HFFc6 (cell line): ENCODE measurements at regions not wholly inside any gene's neighbourhood (a gene's known extent, or its start where the extent isn't known, plus 50 kb on each side); places are given as distances from the start of the nearest gene placed in this dataset.
A peak's percentile ranks its signal among the peaks of the same experiment; 100 is the strongest.
"Not testable (repeated sequence)": the region's sequence is repeated elsewhere in the genome, so short reads cannot be mapped to it uniquely, and the experiment has no call there.

ENCODE experiments used
- DNase-seq: peaks from one replicate; pipeline ENCODE4 v3.0.0-alpha.2; 2018
- H3K27ac Mint-ChIP-seq: 2 replicates; pipeline ENCODE4 v1.8.0; 2020; ENCODE audit warnings: mild to moderate bottlenecking, mixed read lengths
- H3K27me3 Mint-ChIP-seq: 2 replicates; pipeline ENCODE4 v1.8.0; 2021; ENCODE audit warnings: mild to moderate bottlenecking, moderate library complexity, mixed read lengths; ENCODE audit not compliant: insufficient read depth
- H3K36me3 Mint-ChIP-seq: 2 replicates; pipeline ENCODE4 v1.8.0; 2021; ENCODE audit warnings: low read depth, mixed read lengths
- H3K4me1 Mint-ChIP-seq: 2 replicates; pipeline ENCODE4 v1.8.0; 2020; ENCODE audit warnings: low read depth, mixed read lengths
- H3K4me3 Mint-ChIP-seq: 2 replicates; pipeline ENCODE4 v1.8.0; 2020; ENCODE audit warnings: mild to moderate bottlenecking, moderate library complexity, mixed read lengths
- H3K9me3 Mint-ChIP-seq: 2 replicates; pipeline ENCODE4 v1.8.0; 2020; ENCODE audit warnings: mild to moderate bottlenecking, mixed read lengths
- CTCF ChIP-seq: fragments of 200-600 bp; sonication (generic); IDR thresholded peaks from 2 replicates; pipeline ENCODE4 v1.5.0; 2021; ENCODE audit warnings: antibody characterized with exemption, mild to moderate bottlenecking

- H3K4me3 Mint-ChIP-seq: no peak overlapping the region
- peak; percentile 46 for TF ChIP-seq CTCF
- peaks cover 39% of the 10 kb centered on the region for H3K9me3 Mint-ChIP-seq
- H3K27ac Mint-ChIP-seq: no peak overlapping the region
- H3K36me3 Mint-ChIP-seq: no peaks in the 10 kb centered on the region; the same call in 1 of the 2 replicates
- no peaks in the 10 kb centered on the region; the same call in 1 of the 2 replicates for H3K27me3 Mint-ChIP-seq
- no peak for DNase-seq
- no peaks in the 10 kb centered on the region for H3K4me1 Mint-ChIP-seq
Observed at GRCh38 chr5:162593881-162594280, 526.3 kb downstream of the GABRG2 start.

GRCh38 chr5:162603443-162604070 lies 536.0 kb downstream of the GABRG2 start:
- no peak overlapping the region for H3K27ac Mint-ChIP-seq
- no peaks in the 10 kb centered on the region for H3K27me3 Mint-ChIP-seq

GRCh38 chr5:162607879-162608278 lies 540.3 kb downstream of the GABRG2 start:
- peaks cover 17% of the 10 kb centered on the region for H3K9me3 Mint-ChIP-seq

More at GRCh38 chr5:162603443-162604070, 536.0 kb downstream of the GABRG2 start:
- TF ChIP-seq CTCF: no peak
- Mint-ChIP-seq H3K4me1 (no peaks in the 10 kb centered on the region), H3K4me3 (no peak overlapping the region), H3K36me3 (no peaks in the 10 kb centered on the region; the same call in 1 of the 2 replicates), H3K9me3 (peaks cover 11% of the 10 kb centered on the region)
- no peak for DNase-seq

GRCh38 chr5:162621726-162622263 lies 554.2 kb downstream of the GABRG2 start:
- DNase-seq, H3K4me1 Mint-ChIP-seq, H3K27me3 Mint-ChIP-seq, H3K4me3 Mint-ChIP-seq, H3K27ac Mint-ChIP-seq, H3K36me3 Mint-ChIP-seq: not testable (repeated sequence)
- H3K9me3 Mint-ChIP-seq: peaks cover 41% of the 10 kb centered on the region

More at GRCh38 chr5:162607879-162608278, 540.3 kb downstream of the GABRG2 start:
- Mint-ChIP-seq H3K36me3 (no peaks in the 10 kb centered on the region; the same call in 1 of the 2 replicates), H3K27ac (no peak overlapping the region), H3K4me1 (no peaks in the 10 kb centered on the region), H3K27me3 (no peaks in the 10 kb centered on the region), H3K4me3 (no peak overlapping the region)
- TF ChIP-seq CTCF: peak; percentile 24; the same call in 1 of the 2 replicates
- no peak for DNase-seq

GRCh38 chr5:162624110-162624509 lies 556.5 kb downstream of the GABRG2 start:
- Mint-ChIP-seq H3K36me3 (no peaks in the 10 kb centered on the region), H3K27ac (no peak overlapping the region), H3K4me3 (no peak overlapping the region), H3K4me1 (no peaks in the 10 kb centered on the region), H3K27me3 (no peaks in the 10 kb centered on the region; the same call in 1 of the 2 replicates), H3K9me3 (peaks cover 60% of the 10 kb centered on the region)
- DNase-seq: no peak
- no peak for TF ChIP-seq CTCF

- H3K4me1 Mint-ChIP-seq: no peaks in the 10 kb centered on the region
- DNase-seq: no peak
- no peak for TF ChIP-seq CTCF
- no peaks in the 10 kb centered on the region for H3K36me3 Mint-ChIP-seq
- peaks cover 57% of the 10 kb centered on the region for H3K9me3 Mint-ChIP-seq
- H3K4me3 Mint-ChIP-seq: no peak overlapping the region
- H3K27me3 Mint-ChIP-seq: no peaks in the 10 kb centered on the region; the same call in none of the 2 replicates
- no peak overlapping the region for H3K27ac Mint-ChIP-seq
Observed at GRCh38 chr5:162637481-162637880, 569.9 kb downstream of the GABRG2 start.
